IMR-90 (cell line): ENCODE measurements at regions not wholly inside any gene's neighbourhood (a gene's known extent, or its start where the extent isn't known, plus 50 kb on each side); places are given as distances from the start of the nearest gene placed in this dataset.

ENCODE experiments used
- ATAC-seq: fragments of 200-7000 bp; cut with Tn5 transposase; 2 replicates; pipeline ENCODE4 v1.9.1; 2020; ENCODE audit warnings: low read depth, mild to moderate bottlenecking, moderate library complexity
- BruUV-seq: library from RNA; stranded (reverse); fragments of 400-500 nt; replicated peaks from 2 replicates; lab custom pipeline; 2021; lab: Mats Ljungman, UMichigan
- CTCF ChIA-PET: fragments of 300-600 bp; formaldehyde crosslinking; extraction: SDS; loops from one replicate; lab custom pipeline; 2021; ENCODE audit warnings: antibody characterized with exemption; lab: Yijun Ruan, JAX
- POLR2A ChIA-PET: fragments of 300-600 bp; sonication (Branson Sonifier 250); formaldehyde crosslinking; loops from one replicate; lab custom pipeline; 2022; ENCODE audit warnings: antibody characterized with exemption; ENCODE audit not compliant: unreplicated experiment; lab: Charles Lee
- DNase-seq: peaks from one replicate; pipeline ENCODE4 v3.0.0; 2013
- H2AFZ ChIP-seq: replicated peaks from 2 replicates; pipeline ENCODE3; 2013; ENCODE audit warnings: low read length, mild to moderate bottlenecking; ENCODE audit not compliant: poor library complexity
- H2AK5ac ChIP-seq: 2 replicates; pipeline ENCODE4 v1.6.1; 2013; ENCODE audit warnings: low read depth, low read length, inconsistent platforms
- H2AK9ac ChIP-seq: replicated peaks from 2 replicates; pipeline ENCODE3; 2013; ENCODE audit warnings: mild to moderate bottlenecking, low read depth, low read length, moderate library complexity; ENCODE audit not compliant: poor library complexity
- H2BK120ac ChIP-seq: 2 replicates; pipeline ENCODE4 v1.6.1; 2013; ENCODE audit warnings: low read depth, low read length, inconsistent platforms
- H2BK15ac ChIP-seq: 3 replicates; pipeline ENCODE4 v1.6.1; 2013; ENCODE audit warnings: low read depth, low read length, inconsistent platforms
- H2BK20ac ChIP-seq: 2 replicates; pipeline ENCODE4 v1.6.1; 2013; ENCODE audit warnings: low read depth, mild to moderate bottlenecking, inconsistent platforms, low read length, moderate library complexity
- H2BK5ac ChIP-seq: 2 replicates; pipeline ENCODE4 v1.6.1; 2013; ENCODE audit warnings: mild to moderate bottlenecking, low read depth, low read length, inconsistent platforms; ENCODE audit not compliant: poor library complexity, severe bottlenecking
- H3K14ac ChIP-seq: replicated peaks from 2 replicates; pipeline ENCODE4 v1.6.1; 2013; ENCODE audit warnings: low read depth, low read length, inconsistent platforms
- H3K18ac ChIP-seq: 2 replicates; pipeline ENCODE4 v1.6.1; 2013; ENCODE audit warnings: low read depth, low read length, control low read depth
- H3K23ac ChIP-seq: 2 replicates; pipeline ENCODE4 v1.6.1; 2013; ENCODE audit warnings: low read depth, low read length, inconsistent platforms
- H3K27ac ChIP-seq: 2 replicates; pipeline ENCODE4 v1.5.1; 2013; ENCODE audit warnings: mild to moderate bottlenecking, control low read depth, low read length; ENCODE audit not compliant: insufficient read depth
- H3K27me3 ChIP-seq: 2 replicates; pipeline ENCODE4 v1.6.1; 2013; ENCODE audit warnings: low read length; ENCODE audit not compliant: control insufficient read depth, insufficient read depth
- H3K36me3 ChIP-seq: 2 replicates; pipeline ENCODE4 v1.6.1; 2013; ENCODE audit warnings: low read length, mixed read lengths; ENCODE audit not compliant: control insufficient read depth, insufficient read depth
- H3K4ac ChIP-seq: 2 replicates; pipeline ENCODE4 v1.6.1; 2013; ENCODE audit warnings: low read depth, low read length, inconsistent platforms
- H3K4me1 ChIP-seq: 2 replicates; pipeline ENCODE4 v1.6.1; 2013; ENCODE audit warnings: low read length, mixed read lengths; ENCODE audit not compliant: control insufficient read depth, insufficient read depth
- H3K4me2 ChIP-seq: 2 replicates; pipeline ENCODE4 v1.6.1; 2013; ENCODE audit warnings: low read depth, mild to moderate bottlenecking, control low read depth, low read length, moderate library complexity
- H3K4me3 ChIP-seq: 2 replicates; pipeline ENCODE4 v1.5.1; 2013; ENCODE audit warnings: low read depth, mild to moderate bottlenecking, control low read depth, low read length, moderate library complexity; ENCODE audit not compliant: insufficient read depth
- H3K56ac ChIP-seq: 2 replicates; pipeline ENCODE4 v1.6.1; 2013; ENCODE audit warnings: low read length, inconsistent platforms; ENCODE audit not compliant: insufficient read depth; ENCODE audit errors: extremely low read depth
- H3K79me1 ChIP-seq, 2 experiments: 2 replicates each; pipeline ENCODE4 v1.6.1; 2013; ENCODE audit warnings: low read length in 2 of 2, inconsistent platforms in 1 of 2, low read depth in 1 of 2
- H3K9ac ChIP-seq: 2 replicates; pipeline ENCODE4 v1.6.1; 2013; ENCODE audit warnings: low read depth, low read length, control low read depth
- H3K9me1 ChIP-seq: 2 replicates; pipeline ENCODE4 v1.6.1; 2013; ENCODE audit warnings: low read length, inconsistent platforms; ENCODE audit not compliant: insufficient read depth
- H3K9me3 ChIP-seq: 2 replicates; pipeline ENCODE4 v1.6.1; 2013; ENCODE audit warnings: low read length; ENCODE audit not compliant: control insufficient read depth, insufficient read depth
- H4K20me1 ChIP-seq: 2 replicates; pipeline ENCODE4 v1.6.1; 2013; ENCODE audit warnings: low read length, inconsistent platforms; ENCODE audit not compliant: insufficient read depth
- H4K5ac ChIP-seq: 2 replicates; pipeline ENCODE4 v1.6.1; 2013; ENCODE audit warnings: mild to moderate bottlenecking, low read depth, low read length, control low read depth
- H4K8ac ChIP-seq, 2 experiments: 2 replicates each; pipeline ENCODE4 v1.6.1; 2013; ENCODE audit warnings: low read depth in 2 of 2, low read length in 2 of 2, control low read depth in 1 of 2, inconsistent platforms in 1 of 2
- H4K91ac ChIP-seq: 2 replicates; pipeline ENCODE4 v1.6.1; 2013; ENCODE audit warnings: low read depth, low read length, inconsistent platforms; ENCODE audit not compliant: insufficient read depth
- BHLHE40 ChIP-seq: fragments of 150-350 bp; IDR thresholded peaks from 2 replicates; pipeline ENCODE4 v1.6.1; 2016; ENCODE audit warnings: mild to moderate bottlenecking, low read depth, low read length
- CEBPB ChIP-seq: IDR thresholded peaks from 2 replicates; pipeline ENCODE4 v1.6.1; 2012; ENCODE audit warnings: low read depth, low read length, improper control_type of control experiment
- CHD1 ChIP-seq: IDR thresholded peaks from 2 replicates; pipeline ENCODE4 v1.6.1; 2012; ENCODE audit warnings: low read depth, low read length, improper control_type of control experiment
- CTCF ChIP-seq: conservative IDR thresholded peaks from 2 replicates; pipeline ENCODE4 v1.5.1; 2012; ENCODE audit warnings: mild to moderate bottlenecking, low read depth, low read length, improper control_type of control experiment
- FOS ChIP-seq: fragments of 150-350 bp; IDR thresholded peaks from 2 replicates; pipeline ENCODE4 v1.6.1; 2016; ENCODE audit warnings: low read depth, low read length
- MAFK ChIP-seq: IDR thresholded peaks from 2 replicates; pipeline ENCODE4 v1.6.1; 2012; ENCODE audit warnings: low read depth, low read length, improper control_type of control experiment
- MXI1 ChIP-seq: IDR thresholded peaks from 2 replicates; pipeline ENCODE4 v1.6.1; 2012; ENCODE audit warnings: low read depth, mild to moderate bottlenecking, low read length, moderate library complexity, borderline replicate concordance
- NFE2L2 ChIP-seq: fragments of 150-350 bp; IDR thresholded peaks from 2 replicates; pipeline ENCODE4 v1.6.1; 2016; ENCODE audit warnings: low read depth, mild to moderate bottlenecking, low read length
- POLR2A ChIP-seq: IDR thresholded peaks from 2 replicates; pipeline ENCODE4 v1.6.1; 2012; ENCODE audit warnings: mild to moderate bottlenecking, low read depth, low read length
- RAD21 ChIP-seq: IDR thresholded peaks from 2 replicates; pipeline ENCODE4 v1.6.1; 2012; ENCODE audit warnings: low read length, improper control_type of control experiment
- RCOR1 ChIP-seq: IDR thresholded peaks from 2 replicates; pipeline ENCODE4 v1.6.1; 2012; ENCODE audit warnings: mild to moderate bottlenecking, low read length, improper control_type of control experiment; ENCODE audit not compliant: insufficient replicate concordance
- RFX5 ChIP-seq: IDR thresholded peaks from 2 replicates; pipeline ENCODE4 v1.8.0; 2012; ENCODE audit warnings: low read depth, mild to moderate bottlenecking, low read length, moderate library complexity
- SMC3 ChIP-seq: fragments of 150-350 bp; IDR thresholded peaks from 2 replicates; pipeline ENCODE4 v1.6.1; 2016; ENCODE audit warnings: low read depth, mild to moderate bottlenecking, antibody characterized with exemption, low read length, moderate library complexity
- WGBS, 2 experiments: methylation state at CpG; one replicate each; pipeline versions ENCODE4 v1.1.5 to v1.1.7; 2013; ENCODE audit warnings: missing lambda C conversion rate in 2 of 2; ENCODE audit not compliant: insufficient read length in 1 of 2; ENCODE audit errors: extremely low coverage in 2 of 2; 5-methylcytosine and 5-hydroxymethylcytosine counted together
- dilution Hi-C: fragments of 300-500 bp; cut with HindIII; formaldehyde crosslinking; loops from one replicate; pipeline ENCODE4 v1.14.3; 2018; ENCODE audit warnings: low sequenced_read_pairs; ENCODE audit not compliant: unreplicated experiment
- in situ Hi-C: fragments of 300-500 bp; cut with MboI; formaldehyde crosslinking; loops from 3 replicates; pipeline ENCODE4 v1.14.3; 2019; ENCODE audit warnings: low sequenced_read_pairs, inconsistent platforms, mixed read lengths
- intact Hi-C: fragments of 100-400 bp; cut with micrococcal nuclease; formaldehyde crosslinking; loops from 2 replicates; pipeline ENCODE4 v1.10.0; 2022
- TF ChIP-seq, protein P1 (sequence below): fragments of 150-350 bp; IDR thresholded peaks from 2 replicates; pipeline ENCODE4 v1.6.1; 2017; ENCODE audit warnings: mild to moderate bottlenecking, antibody characterized with exemption, low read length, low read depth

DNA sequence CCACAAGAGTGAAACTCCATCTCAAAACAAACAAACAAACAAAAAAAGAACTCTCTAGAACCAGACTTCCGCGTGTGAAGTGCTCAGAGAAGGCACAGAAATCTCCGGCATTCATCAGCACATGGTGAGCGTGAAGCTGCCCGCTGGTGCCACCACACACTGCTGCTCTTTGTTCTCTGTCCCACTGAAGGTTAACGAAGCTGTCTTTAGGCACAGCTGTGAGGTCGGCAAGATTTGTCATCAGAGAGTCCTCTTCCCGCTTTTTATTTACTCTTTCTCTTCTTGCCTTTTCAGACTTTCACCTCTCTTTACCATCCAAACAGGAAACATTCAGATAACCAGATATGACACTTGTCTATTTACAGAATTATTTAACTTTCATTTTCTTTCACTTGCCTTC is 115.2 kb upstream of the ARGLU1 start:
- H2BK20ac ChIP-seq, result no peak overlapping the region
- dilution Hi-C loops, result no loop called here
- in situ Hi-C loops, result no loop called here
- no peak overlapping the region for H3K9ac ChIP-seq
- H3K4me3 ChIP-seq, result no peak overlapping the region
- no peak overlapping the region for H2BK120ac ChIP-seq
- H3K27ac ChIP-seq, result no peak overlapping the region
- no peak overlapping the region for H4K8ac ChIP-seq
- no peak overlapping the region for H2BK15ac ChIP-seq
- H4K91ac ChIP-seq, result no peak overlapping the region
- no peak for TF ChIP-seq RFX5
- no peak for TF ChIP-seq RCOR1
- no peak for TF ChIP-seq SMC3
- TF ChIP-seq MAFK, result no peak
- TF ChIP-seq MXI1, result no peak
- TF ChIP-seq BHLHE40, result no peak
- TF ChIP-seq, protein P1, sequence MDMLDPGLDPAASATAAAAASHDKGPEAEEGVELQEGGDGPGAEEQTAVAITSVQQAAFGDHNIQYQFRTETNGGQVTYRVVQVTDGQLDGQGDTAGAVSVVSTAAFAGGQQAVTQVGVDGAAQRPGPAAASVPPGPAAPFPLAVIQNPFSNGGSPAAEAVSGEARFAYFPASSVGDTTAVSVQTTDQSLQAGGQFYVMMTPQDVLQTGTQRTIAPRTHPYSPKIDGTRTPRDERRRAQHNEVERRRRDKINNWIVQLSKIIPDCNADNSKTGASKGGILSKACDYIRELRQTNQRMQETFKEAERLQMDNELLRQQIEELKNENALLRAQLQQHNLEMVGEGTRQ, result no peak
- TF ChIP-seq RAD21, result no peak
- TF ChIP-seq CTCF, result no peak
- TF ChIP-seq CEBPB, result no peak
- TF ChIP-seq NFE2L2, result no peak
- no peak for TF ChIP-seq FOS
- no peak for TF ChIP-seq CHD1
- no peak for TF ChIP-seq POLR2A
- DNase-seq (no peak), ATAC-seq (no peak)
- 78% methylated on average over 6 of the region's 8 CpGs; no CpG with 5 or more reads in 1 of the 2 experiments for WGBS, 2 experiments
- no peaks in the 10 kb centered on the region for H3K4me1 ChIP-seq
- H3K79me1 ChIP-seq, result no peaks in the 10 kb centered on the region
- no peak overlapping the region for H3K56ac ChIP-seq
- no peak overlapping the region for H3K18ac ChIP-seq
- CTCF ChIA-PET, result no interaction called here
- H3K9me1 ChIP-seq, result no peaks in the 10 kb centered on the region
- H3K4ac ChIP-seq, result no peak overlapping the region
- no TSS peak for BruUV-seq
- no peaks in the 10 kb centered on the region for H3K27me3 ChIP-seq
- no peaks in the 10 kb centered on the region for H3K36me3 ChIP-seq
- intact Hi-C loops, result no loop called here
- no peak overlapping the region for H4K5ac ChIP-seq
- no peak overlapping the region for H3K4me2 ChIP-seq
- H2BK5ac ChIP-seq, result no peak overlapping the region
- POLR2A ChIA-PET, result no interaction called here
- H4K20me1 ChIP-seq, result no peaks in the 10 kb centered on the region
- H3K9me3 ChIP-seq, result no peaks in the 10 kb centered on the region
- H2AK5ac ChIP-seq, result no peak overlapping the region
- no peak overlapping the region for H3K14ac ChIP-seq
- no peak overlapping the region for H2AK9ac ChIP-seq
- H2AFZ ChIP-seq, result no peak overlapping the region
- no peak overlapping the region for H3K23ac ChIP-seq
